ENCODE measurements at regions not wholly inside any gene's neighbourhood (a gene's known extent, or its start where the extent isn't known, plus 50 kb on each side); places are given as distances from the start of the nearest gene placed in this dataset.

GRCh38 chr21:27578741-27579265, 611.9 kb upstream of the ADAMTS5 start:
- TF ChIP-seq CTCF (IDR thresholded peaks at IDR 0.05) (no peak), EP300 (IDR thresholded peaks at IDR 0.05) (no peak), POLR2A (IDR thresholded peaks at IDR 0.05) (no peak), POLR2AphosphoS5 (IDR thresholded peaks at IDR 0.05) (no peak)
